ENCODE measurements at regions not wholly inside any gene's neighbourhood (a gene's known extent, or its start where the extent isn't known, plus 50 kb on each side); places are given as distances from the start of the nearest gene placed in this dataset.

- TF ChIP-seq, protein P1, sequence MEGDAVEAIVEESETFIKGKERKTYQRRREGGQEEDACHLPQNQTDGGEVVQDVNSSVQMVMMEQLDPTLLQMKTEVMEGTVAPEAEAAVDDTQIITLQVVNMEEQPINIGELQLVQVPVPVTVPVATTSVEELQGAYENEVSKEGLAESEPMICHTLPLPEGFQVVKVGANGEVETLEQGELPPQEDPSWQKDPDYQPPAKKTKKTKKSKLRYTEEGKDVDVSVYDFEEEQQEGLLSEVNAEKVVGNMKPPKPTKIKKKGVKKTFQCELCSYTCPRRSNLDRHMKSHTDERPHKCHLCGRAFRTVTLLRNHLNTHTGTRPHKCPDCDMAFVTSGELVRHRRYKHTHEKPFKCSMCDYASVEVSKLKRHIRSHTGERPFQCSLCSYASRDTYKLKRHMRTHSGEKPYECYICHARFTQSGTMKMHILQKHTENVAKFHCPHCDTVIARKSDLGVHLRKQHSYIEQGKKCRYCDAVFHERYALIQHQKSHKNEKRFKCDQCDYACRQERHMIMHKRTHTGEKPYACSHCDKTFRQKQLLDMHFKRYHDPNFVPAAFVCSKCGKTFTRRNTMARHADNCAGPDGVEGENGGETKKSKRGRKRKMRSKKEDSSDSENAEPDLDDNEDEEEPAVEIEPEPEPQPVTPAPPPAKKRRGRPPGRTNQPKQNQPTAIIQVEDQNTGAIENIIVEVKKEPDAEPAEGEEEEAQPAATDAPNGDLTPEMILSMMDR (conservative IDR thresholded peaks at IDR 0.05; ENCODE audit: low read depth, low read length), result no peak
- no peak for TF ChIP-seq EZH2 (IDR thresholded peaks at IDR 0.05; ENCODE audit: borderline replicate concordance, low read depth, low read length, poor library complexity, severe bottlenecking)
Measured at GRCh38 chr15:95869920-95870319, 460.6 kb upstream of the NR2F2 start.
